HepG2 (cell line): ENCODE measurements at regions not wholly inside any gene's neighbourhood (a gene's known extent, or its start where the extent isn't known, plus 50 kb on each side); places are given as distances from the start of the nearest gene placed in this dataset.
A peak's percentile ranks its signal among the peaks of the same experiment; 100 is the strongest.

Experiments
- ATAC-seq: fragments of 200-7000 bp; cut with Tn5 transposase; 3 replicates; pipeline ENCODE4 v1.9.1; 2020; ENCODE audit warnings: mild to moderate bottlenecking, moderate library complexity
- BruUV-seq: library from RNA; stranded (reverse); fragments of 400-500 nt; replicated peaks from 2 replicates; lab custom pipeline; 2021; lab: Mats Ljungman, UMichigan
- CTCF ChIA-PET: fragments of 300-600 bp; formaldehyde crosslinking; extraction: SDS; loops from one replicate; lab custom pipeline; 2021; ENCODE audit warnings: low total read pairs, inconsistent platforms, low intra/inter-chr PET ratio; lab: Yijun Ruan, JAX
- POLR2A ChIA-PET: fragments of 350-600 bp; sonication (Branson Sonifier 250); formaldehyde crosslinking; loops from one replicate; lab custom pipeline; 2020; ENCODE audit warnings: antibody characterized with exemption, inconsistent platforms; lab: Yijun Ruan, JAX
- DNase-seq: peaks from one replicate; pipeline ENCODE4 v3.0.0-alpha.2; 2015; ENCODE audit warnings: low spot score
- FAIRE-seq: peaks from 3 replicates; lab custom pipeline; 2011; peaks lifted over from hg19 to GRCh38; lab: Jason Lieb, UNC
- H2AFZ ChIP-seq: one replicate; pipeline ENCODE4 v1.6.1; 2011; ENCODE audit warnings: low read length, inconsistent platforms
- H3K27ac ChIP-seq: fragments of 300-600 bp; 3 replicates; pipeline ENCODE4 v1.8.0; 2011; ENCODE audit warnings: mixed run types, mild to moderate bottlenecking, mixed read lengths, low read length, inconsistent platforms; ENCODE audit not compliant: insufficient read depth; ENCODE audit errors: extremely low read length
- H3K27me3 ChIP-seq, 2 experiments: fragments of 200-600 bp in 1 of 2; 2 replicates in 1 of 2; 3 replicates in 1 of 2; pipeline versions ENCODE4 v1.6.0 to v1.8.0; 2011; ENCODE audit warnings: low read length in 2 of 2, mild to moderate bottlenecking in 2 of 2, moderate library complexity in 2 of 2, inconsistent platforms in 1 of 2; ENCODE audit not compliant: insufficient read depth in 2 of 2, control insufficient read depth in 1 of 2
- H3K36me3 ChIP-seq, 2 experiments: fragments of 200-600 bp in 1 of 2; replicated peaks in 1 of 2; 2 replicates in 1 of 2; 3 replicates in 1 of 2; pipeline versions ENCODE4 v1.5.1 to v1.8.0; 2011; ENCODE audit warnings: low read length in 2 of 2, inconsistent platforms in 1 of 2; ENCODE audit not compliant: insufficient read depth in 2 of 2, control insufficient read depth in 1 of 2
- H3K4me1 ChIP-seq: 2 replicates; pipeline ENCODE4 v1.5.1; 2012; ENCODE audit warnings: low read length, inconsistent platforms; ENCODE audit not compliant: insufficient read depth
- H3K4me2 ChIP-seq: 2 replicates; pipeline ENCODE4 v1.6.0; 2011; ENCODE audit warnings: low read depth, low read length, inconsistent platforms
- H3K4me3 ChIP-seq, 3 experiments: fragments of 200-600 bp in 1 of 3; sonication (generic), shearing (Covaris generic) in 1 of 3; replicated peaks in 1 of 3; 2 replicates each; pipeline ENCODE4 v1.5.1; 2011 to 2016; ENCODE audit warnings: low read length in 3 of 3, inconsistent platforms in 2 of 3, low read depth in 2 of 3, mild to moderate bottlenecking in 2 of 3, control low read depth in 1 of 3, mixed read lengths in 1 of 3; ENCODE audit not compliant: insufficient read depth in 1 of 3
- H3K79me2 ChIP-seq: one replicate; pipeline ENCODE4 v1.6.1; 2011; ENCODE audit warnings: low read length, inconsistent platforms; ENCODE audit not compliant: insufficient read depth
- H3K9ac ChIP-seq: 2 replicates; pipeline ENCODE4 v1.6.0; 2011; ENCODE audit warnings: mild to moderate bottlenecking, low read depth, low read length, inconsistent platforms; ENCODE audit not compliant: insufficient read depth
- H3K9me3 ChIP-seq: 2 replicates; pipeline ENCODE4 v1.5.1; 2012; ENCODE audit warnings: mild to moderate bottlenecking, low read length
- H4K20me1 ChIP-seq: 2 replicates; pipeline ENCODE4 v1.6.0; 2011; ENCODE audit warnings: inconsistent platforms, mild to moderate bottlenecking, low read length, moderate library complexity; ENCODE audit not compliant: insufficient read depth
- ZBTB46 ChIP-seq: sonication (generic); formaldehyde crosslinking; IDR thresholded peaks from 2 replicates; pipeline ENCODE4 v1.4.0; 2020; ENCODE audit warnings: mild to moderate bottlenecking, missing genetic modification reagents, borderline replicate concordance
- ZNF143 ChIP-seq: sonication (generic); formaldehyde crosslinking; IDR thresholded peaks from 2 replicates; pipeline ENCODE4 v1.4.0; 2020; ENCODE audit warnings: missing genetic modification reagents
- ZNF232 ChIP-seq: sonication (generic); formaldehyde crosslinking; IDR thresholded peaks from 2 replicates; pipeline ENCODE4 v1.4.0; 2020; ENCODE audit warnings: missing genetic modification reagents, borderline replicate concordance
- WGBS: methylation state at CpG from one replicate; pipeline ENCODE4 v1.1.6; 2017; ENCODE audit warnings: low lambda C conversion rate; 5-methylcytosine and 5-hydroxymethylcytosine counted together
- in situ Hi-C: cut with HindIII; loops from 2 replicates; pipeline ENCODE4 v1.10.0; 2017; ENCODE audit warnings: low pct_unique_long_range_greater_than_20kb; ENCODE audit not compliant: extremely low pct_ligation_motif_present
- intact Hi-C: fragments of 100-400 bp; cut with micrococcal nuclease; formaldehyde crosslinking; loops from one replicate; pipeline ENCODE4 v1.10.0; 2022; ENCODE audit not compliant: unreplicated experiment

DNA sequence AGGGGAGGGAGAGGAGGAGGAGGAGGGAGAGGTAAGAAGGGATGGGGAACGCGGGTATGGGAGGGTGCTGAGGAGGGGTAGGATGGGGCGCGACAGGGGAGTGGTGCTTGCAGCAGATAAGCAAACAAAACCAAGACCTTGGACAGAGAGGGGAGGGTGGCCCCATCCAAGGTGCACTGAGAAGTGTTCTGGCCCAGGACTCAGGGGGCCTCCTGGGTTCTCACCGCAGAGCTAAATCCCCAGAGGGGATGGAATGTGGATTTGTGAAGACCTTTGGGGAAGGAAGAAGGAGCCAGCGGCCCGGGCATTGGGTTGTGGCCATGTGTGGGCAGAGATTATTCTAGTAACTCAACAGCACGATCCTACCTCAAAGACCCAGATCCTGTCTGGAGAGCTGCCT lies 90.9 kb upstream of the LINC01488 start (continued):
- TF ChIP-seq ZBTB46 = no peak

DNA sequence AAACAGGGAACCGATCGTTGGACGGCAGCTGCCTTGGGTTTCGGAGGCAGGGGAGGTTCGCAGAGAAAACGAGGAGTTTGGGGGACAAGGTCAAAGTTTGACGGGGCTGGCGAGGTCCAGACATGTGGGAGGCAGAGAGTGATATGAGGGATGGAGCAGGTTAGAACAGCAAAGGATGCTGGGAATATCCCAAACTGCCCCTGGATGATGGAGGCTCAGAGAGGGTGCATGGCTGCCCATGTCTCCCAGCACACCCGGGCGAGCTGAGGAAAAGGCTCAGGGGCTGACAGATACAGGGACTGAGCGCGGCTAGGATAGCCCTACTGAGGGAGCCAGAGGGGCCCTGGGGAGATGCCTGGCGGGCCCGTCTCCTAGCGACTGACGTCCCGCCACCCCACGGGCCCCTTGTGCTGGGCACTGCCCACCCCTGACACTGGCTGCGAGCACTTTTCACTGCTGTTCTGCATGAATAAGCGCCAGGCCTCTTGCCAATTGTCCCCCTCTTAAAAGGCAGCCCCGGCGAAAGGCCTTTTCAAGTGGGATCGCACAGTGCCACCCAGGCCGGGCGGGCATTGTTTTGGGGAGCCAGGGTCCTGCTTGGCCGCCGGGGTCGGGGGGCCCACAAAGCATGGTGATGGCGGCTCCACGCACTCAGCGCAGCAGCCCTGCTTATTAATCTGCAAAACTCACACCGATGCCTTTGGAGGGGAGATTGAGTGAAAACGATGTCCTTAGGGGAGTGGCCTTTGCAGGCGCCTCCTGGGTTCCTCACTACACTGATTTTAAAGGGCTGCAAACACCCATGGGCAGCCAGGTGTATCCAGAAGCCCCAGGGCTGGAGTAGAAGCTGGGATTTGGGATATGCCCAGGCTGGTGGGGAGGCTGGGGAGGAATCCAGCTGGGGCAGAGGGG lies 90.0 kb upstream of the LINC01488 start:
- no peak overlapping the region for H3K4me2 ChIP-seq
- H3K79me2 ChIP-seq = no peaks in the 10 kb centered on the region
- ChIA-PET CTCF (no interaction called here), POLR2A (no interaction called here)
- no TSS peak for BruUV-seq
- H3K36me3 ChIP-seq = no peaks in the 10 kb centered on the region
- FAIRE-seq (no peak), DNase-seq (no peak), ATAC-seq (no peak)
- H2AFZ ChIP-seq = no peak overlapping the region
- TF ChIP-seq ZNF232 (no peak), ZNF143 (0 out of 2 replicates have a peak, but pooled peaks have one; percentile 30)
- H3K4me3 ChIP-seq = no peak overlapping the region
- intact Hi-C loops = no loop called here
- H3K27me3 ChIP-seq = peaks cover 6 to 41% of the 10 kb centered on the region in 2 experiments; a peak in 4 of 5 replicates
- H3K4me1 ChIP-seq = 0 out of 2 replicates have a peak, but pooled peaks cover 10% of the 10 kb centered on the region
- WGBS = 39% methylated on average over 12 of the region's 34 CpGs
- H3K9me3 ChIP-seq = peaks cover 9% of the 10 kb centered on the region
- H4K20me1 ChIP-seq = no peaks in the 10 kb centered on the region
- no peak overlapping the region for H3K9ac ChIP-seq
- in situ Hi-C loops = no loop called here
- no peak overlapping the region for H3K27ac ChIP-seq
